PC-9 (cell line): ENCODE measurements at regions not wholly inside any gene's neighbourhood (a gene's known extent, or its start where the extent isn't known, plus 50 kb on each side); places are given as distances from the start of the nearest gene placed in this dataset.

Experiments used
- BruUV-seq: library from RNA; stranded (reverse); fragments of 400-500 nt; replicated peaks from 2 replicates; lab custom pipeline; 2021; lab: Mats Ljungman, UMichigan
- CTCF ChIA-PET: fragments of 300-600 bp; sonication (Branson Sonifier 250); formaldehyde crosslinking; loops from one replicate; lab custom pipeline; 2022; ENCODE audit warnings: antibody characterized with exemption; lab: Charles Lee
- POLR2A ChIA-PET: fragments of 300-600 bp; sonication (Branson Sonifier 250); formaldehyde crosslinking; loops from one replicate; lab custom pipeline; 2022; ENCODE audit warnings: antibody characterized with exemption; ENCODE audit not compliant: unreplicated experiment; lab: Charles Lee
- DNase-seq, 2 experiments: peaks; one replicate each; pipeline versions ENCODE4 v3.0.0 to v3.0.0-alpha.2; 2015 to 2022; ENCODE audit warnings: mixed read lengths in 1 of 2
- H2AFZ ChIP-seq: fragments of 200-600 bp; sonication (generic); 2 replicates; pipeline ENCODE4 v1.8.1; 2017; ENCODE audit warnings: antibody characterized with exemption
- H3F3A ChIP-seq: fragments of 200-600 bp; sonication (generic); 2 replicates; pipeline ENCODE4 v1.8.1; 2017; ENCODE audit warnings: antibody characterized with exemption, mild to moderate bottlenecking, low read depth; ENCODE audit not compliant: insufficient read depth
- H3K27ac ChIP-seq: fragments of 200-600 bp; sonication (generic); 2 replicates; pipeline ENCODE4 v1.6.1; 2016; ENCODE audit warnings: mixed run types
- H3K27me3 ChIP-seq: fragments of 200-600 bp; sonication (generic); 2 replicates; pipeline ENCODE4 v1.6.1; 2016; ENCODE audit warnings: low read depth, mixed run types; ENCODE audit not compliant: insufficient read depth
- H3K36me3 ChIP-seq: fragments of 200-600 bp; sonication (generic); 2 replicates; pipeline ENCODE4 v1.6.1; 2016; ENCODE audit warnings: low read depth, mixed run types
- H3K4me1 ChIP-seq: fragments of 200-600 bp; sonication (generic); replicated peaks from 2 replicates; pipeline ENCODE4 v1.6.1; 2016; ENCODE audit warnings: mixed run types; ENCODE audit not compliant: insufficient read depth
- H3K4me2 ChIP-seq: fragments of 200-600 bp; sonication (generic); 2 replicates; pipeline ENCODE4 v1.6.1; 2017; ENCODE audit warnings: mixed run types
- H3K4me3 ChIP-seq: fragments of 200-600 bp; sonication (generic); 2 replicates; pipeline ENCODE4 v1.6.1; 2016; ENCODE audit warnings: mixed run types
- H3K79me2 ChIP-seq: fragments of 200-600 bp; sonication (generic); 2 replicates; pipeline ENCODE4 v1.6.1; 2017; ENCODE audit warnings: low read depth, mixed run types
- H3K9me2 ChIP-seq: fragments of 200-600 bp; sonication (generic); 2 replicates; pipeline ENCODE4 v1.8.1; 2017; ENCODE audit warnings: mild to moderate bottlenecking; ENCODE audit not compliant: insufficient read depth
- H3K9me3 ChIP-seq: fragments of 200-600 bp; sonication (generic); 2 replicates; pipeline ENCODE4 v1.8.1; 2016; ENCODE audit warnings: low read depth; ENCODE audit not compliant: insufficient read depth
- H4K20me1 ChIP-seq: fragments of 200-600 bp; sonication (generic); 2 replicates; pipeline ENCODE4 v1.8.1; 2017; ENCODE audit not compliant: insufficient read depth
- CTCF ChIP-seq: fragments of 200-600 bp; sonication (generic); conservative IDR thresholded peaks from 2 replicates; pipeline ENCODE4 v1.6.1; 2017; ENCODE audit warnings: mixed run types, antibody characterized with exemption, mild to moderate bottlenecking, moderate library complexity
- EZH2 ChIP-seq: fragments of 200-600 bp; sonication (generic); IDR thresholded peaks from 2 replicates; pipeline ENCODE4 v1.8.0; 2017; ENCODE audit warnings: antibody characterized with exemption, low read depth
- intact Hi-C: fragments of 100-400 bp; cut with micrococcal nuclease; formaldehyde crosslinking; loops from one replicate; pipeline ENCODE4 v1.10.0; 2022; ENCODE audit not compliant: unreplicated experiment

GRCh38 chr18:60649107-60649506 lies 276.5 kb upstream of the MC4R start:
- H3K4me3 ChIP-seq: no peak overlapping the region
- intact Hi-C loops: no loop called here
- H3K9me2 ChIP-seq: no peaks in the 10 kb centered on the region
- no peaks in the 10 kb centered on the region for H3K27me3 ChIP-seq
- H3K27ac ChIP-seq: no peak overlapping the region
- no peak overlapping the region for H2AFZ ChIP-seq
- H4K20me1 ChIP-seq: no peaks in the 10 kb centered on the region
- ChIA-PET CTCF (no interaction called here), POLR2A (no interaction called here)
- TF ChIP-seq EZH2: no peak
- TF ChIP-seq CTCF: no peak
- no peaks in the 10 kb centered on the region for H3K4me1 ChIP-seq
- no peaks in the 10 kb centered on the region for H3K36me3 ChIP-seq
- H3K79me2 ChIP-seq: no peaks in the 10 kb centered on the region
- BruUV-seq: no TSS peak
- H3K9me3 ChIP-seq: no peaks in the 10 kb centered on the region
- no peak for DNase-seq
- no peaks in the 10 kb centered on the region for H3F3A ChIP-seq
- H3K4me2 ChIP-seq: no peak overlapping the region

- H3K4me1 ChIP-seq: no peaks in the 10 kb centered on the region
- no peaks in the 10 kb centered on the region for H3K9me2 ChIP-seq
- peak overlapping the region; percentile 31; the same call in 1 of the 2 replicates for H2AFZ ChIP-seq
- H3K27ac ChIP-seq: no peak overlapping the region
- ChIA-PET POLR2A (no interaction called here), CTCF (no interaction called here)
- H3K36me3 ChIP-seq: no peaks in the 10 kb centered on the region
- no peaks in the 10 kb centered on the region for H3K27me3 ChIP-seq
- intact Hi-C loops: no loop called here
- H4K20me1 ChIP-seq: no peaks in the 10 kb centered on the region
- no peak for DNase-seq
- BruUV-seq: no TSS peak
- H3K9me3 ChIP-seq: no peaks in the 10 kb centered on the region
- TF ChIP-seq EZH2: no peak
- no peak for TF ChIP-seq CTCF
- H3K4me2 ChIP-seq: no peak overlapping the region
- no peak overlapping the region for H3K4me3 ChIP-seq
- H3K79me2 ChIP-seq: no peaks in the 10 kb centered on the region
- no peaks in the 10 kb centered on the region for H3F3A ChIP-seq
Measured at GRCh38 chr18:60649842-60650536, 277.4 kb upstream of the MC4R start.

- Histone ChIP-seq H3K27ac (no peak overlapping the region), H4K20me1 (no peaks in the 10 kb centered on the region), H3K9me2 (no peaks in the 10 kb centered on the region; the same call in 1 of the 2 replicates), H3K36me3 (no peaks in the 10 kb centered on the region), H3K4me2 (no peak overlapping the region), H3K4me3 (no peak overlapping the region), H3F3A (no peaks in the 10 kb centered on the region), H3K27me3 (no peaks in the 10 kb centered on the region), H3K79me2 (no peaks in the 10 kb centered on the region), H3K9me3 (no peaks in the 10 kb centered on the region), H3K4me1 (no peaks in the 10 kb centered on the region), H2AFZ (no peak overlapping the region)
- intact Hi-C loops: no loop called here
- POLR2A ChIA-PET: no interaction called here
- BruUV-seq: no TSS peak
- no peak for DNase-seq
- TF ChIP-seq EZH2 (no peak), CTCF (no peak)
- CTCF ChIA-PET: interaction anchor here (0.6 kb wide), 1 partner anchor 825 kb away, joined by 3 read pairs; no protein-coding TSS in a partner anchor
Measured at GRCh38 chr18:60654298-60654697, 281.7 kb upstream of the MC4R start.
